Endothelial cell of umbilical vein (primary cell): ENCODE measurements at regions not wholly inside any gene's neighbourhood (a gene's known extent, or its start where the extent isn't known, plus 50 kb on each side); places are given as distances from the start of the nearest gene placed in this dataset.

Experiments
- BruUV-seq: library from RNA; stranded (reverse); fragments of 400-500 nt; replicated peaks from 2 replicates; lab custom pipeline; 2021; lab: Mats Ljungman, UMichigan
- CTCF ChIA-PET: fragments of 300-600, 350-600 bp; sonication (Branson Sonifier 250); formaldehyde crosslinking; loops from one replicate; lab custom pipeline; 2021; ENCODE audit warnings: antibody characterized with exemption, inconsistent platforms; lab: Charles Lee
- POLR2A ChIA-PET: fragments of 300-600, 350-600 bp; sonication (Branson Sonifier 250); formaldehyde crosslinking; loops from one replicate; lab custom pipeline; 2021; ENCODE audit warnings: antibody characterized with exemption, inconsistent platforms; lab: Charles Lee
- DNase-seq: peaks from one replicate; pipeline ENCODE4 v3.0.0-alpha.2; 2011; ENCODE audit warnings: low read depth, low spot score
- FAIRE-seq: peaks from 2 replicates; lab custom pipeline; 2011; peaks lifted over from hg19 to GRCh38; lab: Jason Lieb, UNC
- H2AFZ ChIP-seq: 2 replicates; pipeline ENCODE4 v1.6.0; 2012; ENCODE audit warnings: low read depth, low read length, control low read depth, inconsistent platforms
- H3K27ac ChIP-seq: 2 replicates; pipeline ENCODE4 v1.5.1; 2011; ENCODE audit warnings: low read depth, mild to moderate bottlenecking, control low read depth, low read length, moderate library complexity; ENCODE audit not compliant: insufficient read depth
- H3K27me3 ChIP-seq, 2 experiments: 2 replicates each; pipeline versions ENCODE4 v1.6.0 to v1.6.1; 2011; ENCODE audit warnings: low read length in 2 of 2, mixed read lengths in 1 of 2; ENCODE audit not compliant: control insufficient read depth in 2 of 2, insufficient read depth in 2 of 2
- H3K36me3 ChIP-seq, 2 experiments: 2 replicates in 1 of 2; 3 replicates in 1 of 2; pipeline ENCODE4 v1.5.1; 2011; ENCODE audit warnings: low read length in 2 of 2, mild to moderate bottlenecking in 1 of 2, moderate library complexity in 1 of 2; ENCODE audit not compliant: control insufficient read depth in 2 of 2, insufficient read depth in 2 of 2; ENCODE audit errors: extremely low read depth in 1 of 2
- H3K4me1 ChIP-seq: 3 replicates; pipeline ENCODE4 v1.5.1; 2011; ENCODE audit warnings: mild to moderate bottlenecking, low read length; ENCODE audit not compliant: control insufficient read depth, insufficient read depth; ENCODE audit errors: extremely low read depth
- H3K4me2 ChIP-seq: 2 replicates; pipeline ENCODE4 v1.6.1; 2011; ENCODE audit warnings: low read length, control low read depth, mixed read lengths; ENCODE audit not compliant: insufficient read depth
- H3K4me3 ChIP-seq, 3 experiments: fragments of 200-600 bp in 1 of 3; sonication (generic), shearing (Covaris generic) in 1 of 3; replicated peaks in 1 of 3; 2 replicates each; pipeline ENCODE4 v1.5.1; 2011 to 2016; ENCODE audit warnings: control low read depth in 3 of 3, low read length in 3 of 3, mild to moderate bottlenecking in 2 of 3, inconsistent platforms in 1 of 3, low read depth in 1 of 3, moderate library complexity in 1 of 3; ENCODE audit not compliant: insufficient read depth in 1 of 3
- H3K79me2 ChIP-seq: 2 replicates; pipeline ENCODE4 v1.6.0; 2012; ENCODE audit warnings: low read length, inconsistent platforms; ENCODE audit not compliant: control insufficient read depth, insufficient read depth
- H3K9ac ChIP-seq: replicated peaks from 2 replicates; pipeline ENCODE3; 2011; ENCODE audit warnings: low read length, control low read depth; ENCODE audit not compliant: insufficient read depth; ENCODE audit errors: extremely low read depth
- H3K9me1 ChIP-seq: replicated peaks from 3 replicates; pipeline ENCODE4 v1.6.0; 2011; ENCODE audit warnings: mild to moderate bottlenecking, low read length; ENCODE audit not compliant: control insufficient read depth, insufficient read depth; ENCODE audit errors: extremely low read depth
- H3K9me3 ChIP-seq: replicated peaks from 2 replicates; pipeline ENCODE4 v1.5.1; 2012; ENCODE audit warnings: low read length, inconsistent platforms; ENCODE audit not compliant: control insufficient read depth, insufficient read depth
- H4K20me1 ChIP-seq: replicated peaks from 2 replicates; pipeline ENCODE3; 2011; ENCODE audit warnings: mild to moderate bottlenecking, low read length; ENCODE audit not compliant: control insufficient read depth, insufficient read depth; ENCODE audit errors: extremely low read depth
- EZH2 ChIP-seq: IDR thresholded peaks from 2 replicates; pipeline ENCODE4 v1.6.1; 2012; ENCODE audit warnings: borderline replicate concordance, low read depth, mild to moderate bottlenecking, moderate library complexity, low read length, inconsistent platforms; ENCODE audit not compliant: severe bottlenecking
- GATA2 ChIP-seq: IDR thresholded peaks from 2 replicates; pipeline ENCODE4 v1.7.0; 2011; ENCODE audit warnings: low read depth, mild to moderate bottlenecking, moderate library complexity, mixed read lengths, low read length; ENCODE audit not compliant: insufficient read length, insufficient read depth
- JUN ChIP-seq: IDR thresholded peaks from 2 replicates; pipeline ENCODE4 v1.6.1; 2011; ENCODE audit warnings: borderline replicate concordance, low read depth; ENCODE audit not compliant: insufficient read length, insufficient read depth
- MYC ChIP-seq: IDR thresholded peaks from one replicate; pipeline ENCODE4 v1.6.1; 2011; ENCODE audit warnings: mild to moderate bottlenecking, low read depth, low read length
- POLR2AphosphoS5 ChIP-seq: IDR thresholded peaks from 2 replicates; pipeline ENCODE4 v1.6.1; 2012; ENCODE audit warnings: low read depth, mild to moderate bottlenecking, control low read depth, low read length, moderate library complexity; ENCODE audit not compliant: insufficient read depth
- dilution Hi-C: fragments of 300-500 bp; cut with MboI; formaldehyde crosslinking; loops from one replicate; pipeline ENCODE4 v1.15.0; 2019; ENCODE audit warnings: low sequenced_read_pairs; ENCODE audit not compliant: extremely low pct_ligation_motif_present
- intact Hi-C: fragments of 100-400 bp; cut with micrococcal nuclease; formaldehyde crosslinking; loops from one replicate; pipeline ENCODE4 v1.10.0; 2022
- TF ChIP-seq, protein P1 (sequence below): IDR thresholded peaks from 2 replicates; pipeline ENCODE4 v1.6.1; 2011; ENCODE audit not compliant: insufficient read depth, insufficient read length
- TF ChIP-seq, protein P2 (sequence below), 2 donors: IDR thresholded peaks; 1 replicate in 1 of 2; 2 replicates in 1 of 2; pipeline ENCODE4 v1.5.1; 2011; ENCODE audit warnings: low read length in 2 of 2, mild to moderate bottlenecking in 2 of 2, moderate library complexity in 2 of 2, control low read depth in 1 of 2, inconsistent platforms in 1 of 2, low read depth in 1 of 2; ENCODE audit not compliant: insufficient read depth in 1 of 2; ENCODE audit errors: extremely low read depth in 1 of 2

DNA sequence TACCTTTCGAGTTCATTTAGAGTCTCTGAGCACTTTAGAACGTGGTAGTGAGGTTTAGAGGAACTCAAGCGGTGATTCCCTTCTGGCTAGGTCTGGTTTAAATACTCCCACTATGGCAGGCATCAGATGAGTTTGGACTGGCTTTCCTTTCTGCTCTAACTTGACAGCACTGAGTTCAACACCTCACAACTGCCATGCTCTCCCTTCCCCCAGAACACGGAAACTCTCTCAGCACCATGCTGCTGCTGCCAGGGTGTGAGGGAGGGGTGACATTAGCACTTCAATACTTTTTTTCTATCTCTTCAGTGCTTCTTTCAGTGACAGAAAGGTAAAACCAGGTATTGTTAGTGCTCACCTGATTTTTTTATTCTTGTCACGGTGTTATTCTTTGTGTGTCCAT, 234.5 kb upstream of the AGTR2 start:
- no TSS peak for BruUV-seq
- H3K9me1 ChIP-seq = no peaks in the 10 kb centered on the region
- TF ChIP-seq MYC (no peak), JUN (no peak), GATA2 (no peak), EZH2 (no peak), POLR2AphosphoS5 (no peak)
- TF ChIP-seq, protein P1, sequence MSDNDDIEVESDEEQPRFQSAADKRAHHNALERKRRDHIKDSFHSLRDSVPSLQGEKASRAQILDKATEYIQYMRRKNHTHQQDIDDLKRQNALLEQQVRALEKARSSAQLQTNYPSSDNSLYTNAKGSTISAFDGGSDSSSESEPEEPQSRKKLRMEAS = no peak
- TF ChIP-seq, protein P2, sequence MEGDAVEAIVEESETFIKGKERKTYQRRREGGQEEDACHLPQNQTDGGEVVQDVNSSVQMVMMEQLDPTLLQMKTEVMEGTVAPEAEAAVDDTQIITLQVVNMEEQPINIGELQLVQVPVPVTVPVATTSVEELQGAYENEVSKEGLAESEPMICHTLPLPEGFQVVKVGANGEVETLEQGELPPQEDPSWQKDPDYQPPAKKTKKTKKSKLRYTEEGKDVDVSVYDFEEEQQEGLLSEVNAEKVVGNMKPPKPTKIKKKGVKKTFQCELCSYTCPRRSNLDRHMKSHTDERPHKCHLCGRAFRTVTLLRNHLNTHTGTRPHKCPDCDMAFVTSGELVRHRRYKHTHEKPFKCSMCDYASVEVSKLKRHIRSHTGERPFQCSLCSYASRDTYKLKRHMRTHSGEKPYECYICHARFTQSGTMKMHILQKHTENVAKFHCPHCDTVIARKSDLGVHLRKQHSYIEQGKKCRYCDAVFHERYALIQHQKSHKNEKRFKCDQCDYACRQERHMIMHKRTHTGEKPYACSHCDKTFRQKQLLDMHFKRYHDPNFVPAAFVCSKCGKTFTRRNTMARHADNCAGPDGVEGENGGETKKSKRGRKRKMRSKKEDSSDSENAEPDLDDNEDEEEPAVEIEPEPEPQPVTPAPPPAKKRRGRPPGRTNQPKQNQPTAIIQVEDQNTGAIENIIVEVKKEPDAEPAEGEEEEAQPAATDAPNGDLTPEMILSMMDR (IDR thresholded peaks at IDR 0.05; ENCODE audit: extremely low read depth in 1 of 2, insufficient read depth in 1 of 2, low read depth in 1 of 2, low read length in 2 of 2) = no peak
- H3K9ac ChIP-seq = no peak overlapping the region
- no peaks in the 10 kb centered on the region for H3K4me1 ChIP-seq
- H3K27me3 ChIP-seq = no peaks in the 10 kb centered on the region
- dilution Hi-C loops = no loop called here
- FAIRE-seq = no peak
- no peaks in the 10 kb centered on the region for H3K36me3 ChIP-seq
- H3K4me3 ChIP-seq = no peak overlapping the region
- no peak for DNase-seq
- POLR2A ChIA-PET = no interaction called here
- H3K27ac ChIP-seq = no peak overlapping the region
- H4K20me1 ChIP-seq = no peaks in the 10 kb centered on the region
- no peak overlapping the region for H2AFZ ChIP-seq
- CTCF ChIA-PET = no interaction called here
- no peak overlapping the region for H3K4me2 ChIP-seq
- H3K79me2 ChIP-seq = no peaks in the 10 kb centered on the region
- H3K9me3 ChIP-seq = no peaks in the 10 kb centered on the region
- intact Hi-C loops = no loop called here
